NCI-H2107 treated with DMSO at 0.1 percent for 48 hours (cell line): ENCODE measurements at regions not wholly inside any gene's neighbourhood (a gene's known extent, or its start where the extent isn't known, plus 50 kb on each side); places are given as distances from the start of the nearest gene placed in this dataset.

ENCODE experiments used
- DNase-seq: peaks from one replicate; lab custom pipeline; 2025; ENCODE audit not compliant: unreplicated experiment; lab: John Stamatoyannopoulos, UW

DNA sequence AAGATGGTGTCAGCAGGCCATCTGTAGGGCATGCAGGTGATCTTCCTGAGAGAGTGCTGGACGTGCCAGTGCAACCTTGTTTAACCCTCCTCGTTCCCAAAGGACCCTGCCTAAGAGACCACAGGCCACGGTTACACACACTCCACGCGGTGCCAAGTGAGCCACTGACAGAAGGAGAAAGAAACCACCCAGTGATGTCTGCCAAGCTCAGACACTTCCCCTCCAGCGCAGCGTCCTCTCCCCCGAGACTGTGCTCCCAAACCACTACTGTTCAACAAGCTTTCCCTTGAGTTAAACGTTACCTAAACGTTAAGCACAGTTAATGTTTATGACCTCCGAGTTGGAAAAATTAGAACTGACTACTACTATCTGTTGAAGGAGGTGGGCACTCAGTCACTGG is 119.1 kb upstream of the NCK2 start:
- DNase-seq, result no peak

DNA sequence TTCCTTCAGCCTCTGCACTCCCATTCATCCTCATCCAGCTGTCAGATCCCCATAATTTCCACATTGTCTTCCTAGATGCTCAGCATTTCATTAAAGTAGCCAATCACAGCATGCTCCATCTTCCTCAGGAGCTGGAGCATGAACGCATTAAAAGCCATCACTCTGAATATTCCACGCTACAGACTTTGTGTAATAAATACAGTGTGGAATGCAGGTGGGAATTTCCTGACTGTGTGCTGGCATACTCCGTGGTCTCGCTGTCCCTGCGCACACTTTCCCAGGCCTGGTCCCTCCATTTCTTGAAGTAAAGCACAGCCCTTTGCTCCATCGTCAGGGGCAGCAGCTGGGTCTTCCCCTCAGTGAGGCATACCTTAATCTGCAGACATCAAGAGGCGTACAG is 123.7 kb upstream of the NCK2 start:
- DNase-seq, result no peak

DNA sequence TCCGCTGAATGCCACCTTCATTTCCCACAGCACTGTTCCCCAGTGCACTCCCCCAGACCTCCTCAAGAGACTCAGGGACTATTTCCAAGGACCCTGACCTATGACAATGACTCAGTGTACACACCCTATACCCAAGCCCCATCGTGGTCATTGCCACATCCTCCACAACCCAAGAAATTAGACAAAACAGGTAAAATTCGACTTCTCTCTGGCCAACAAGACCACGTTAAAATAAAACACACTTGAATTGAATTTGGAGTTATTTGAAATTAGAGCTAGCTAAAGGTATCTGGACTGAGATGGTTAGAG is 126.4 kb upstream of the NCK2 start:
- no peak for DNase-seq

DNA sequence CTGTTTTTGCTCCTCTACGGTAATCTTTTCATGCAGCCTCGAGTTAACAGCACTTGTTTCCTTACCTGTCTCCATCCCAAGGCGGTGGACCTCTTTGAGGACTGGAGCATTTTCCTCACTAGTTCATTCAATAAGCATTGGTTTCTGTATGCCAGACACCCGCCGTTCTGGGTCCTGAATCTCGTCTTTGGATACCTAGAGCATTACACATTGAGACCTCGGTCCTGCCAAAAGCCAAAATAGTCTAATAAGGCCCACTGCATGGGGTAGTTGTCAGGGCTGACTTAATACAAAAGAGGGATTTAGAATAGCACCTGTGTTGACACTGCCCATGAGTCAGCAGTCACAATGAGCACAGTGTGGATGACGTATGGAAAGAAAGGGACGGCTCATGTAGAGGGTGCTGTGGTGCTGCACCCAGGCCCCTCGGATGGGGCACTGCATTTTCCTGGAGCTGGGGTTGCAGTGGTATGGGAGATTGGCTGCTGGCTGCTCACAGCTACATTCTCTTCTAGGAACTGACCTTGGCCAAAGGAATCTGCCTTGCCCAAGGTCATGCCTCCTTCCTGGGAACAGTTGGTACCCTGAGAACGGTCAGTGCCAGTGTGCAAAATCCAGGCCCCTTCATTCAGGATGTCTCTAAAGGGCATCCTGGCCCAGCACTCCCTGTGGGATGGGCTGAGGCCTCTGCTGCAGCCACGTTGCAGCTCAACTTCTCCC is 126.9 kb upstream of the NCK2 start:
- DNase-seq, result peak; percentile 63

DNA sequence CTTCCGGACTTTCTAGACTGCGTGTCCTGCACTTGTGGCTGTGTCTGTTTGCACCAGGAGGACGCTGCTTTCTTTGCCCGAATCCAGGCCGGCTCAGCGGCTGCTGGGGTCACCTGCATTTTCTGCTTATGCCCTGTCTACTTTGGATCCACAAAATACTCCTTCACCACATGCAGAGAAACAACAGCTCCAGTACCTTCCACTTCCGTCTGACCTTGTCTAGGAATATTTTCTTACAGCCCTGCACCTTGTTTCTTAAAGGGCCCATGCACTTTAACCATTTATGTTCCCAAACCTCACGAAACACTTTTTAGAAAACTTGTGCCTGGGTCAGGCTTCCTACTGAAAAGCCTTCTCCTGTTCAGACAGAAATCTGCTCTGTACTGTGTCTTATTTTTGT is 129.4 kb upstream of the NCK2 start:
- no peak for DNase-seq

DNA sequence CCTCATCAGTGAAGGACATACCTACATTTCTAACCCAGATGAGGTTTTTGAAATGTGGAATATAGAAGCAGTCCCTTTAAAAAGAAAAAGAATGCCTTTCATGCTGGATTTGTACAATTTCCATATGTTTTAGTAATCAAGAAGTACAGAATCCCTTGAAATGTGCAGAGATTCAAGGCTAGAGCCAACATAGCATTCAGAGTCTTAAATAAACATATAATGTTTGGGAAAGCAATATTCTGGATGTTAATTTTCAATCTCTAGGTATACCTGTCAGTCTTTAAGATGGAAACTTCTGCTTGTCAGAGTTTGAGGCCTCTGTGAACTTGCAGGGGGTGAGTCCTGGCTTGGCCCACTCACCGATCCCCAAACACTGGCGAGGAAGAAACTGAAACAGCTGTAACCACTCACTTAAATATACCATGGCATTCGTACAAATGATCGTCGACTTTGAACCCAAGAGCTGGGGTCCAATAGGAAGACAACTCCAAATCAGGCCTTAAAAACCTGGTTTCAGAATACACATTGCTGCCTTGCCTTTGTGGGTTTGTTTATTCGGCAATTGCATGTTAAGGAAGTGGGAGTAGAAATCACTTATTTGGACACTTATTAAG is 132.8 kb upstream of the NCK2 start:
- DNase-seq, result no peak

DNA sequence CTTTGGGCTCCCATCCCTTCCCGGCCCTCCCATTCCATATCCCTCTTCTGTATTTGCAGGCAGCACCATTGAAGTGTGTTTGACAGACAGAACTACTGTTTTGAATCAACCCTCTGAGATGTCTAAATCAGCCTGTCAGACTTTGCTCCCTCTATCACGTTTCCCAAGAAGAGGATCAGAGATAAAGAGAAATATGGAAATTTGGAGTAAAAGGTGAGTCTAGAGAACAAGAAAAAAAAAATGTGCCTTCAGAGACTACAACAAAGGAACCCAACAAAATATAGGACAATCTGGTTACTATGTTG is 133.4 kb upstream of the NCK2 start:
- no peak for DNase-seq

DNA sequence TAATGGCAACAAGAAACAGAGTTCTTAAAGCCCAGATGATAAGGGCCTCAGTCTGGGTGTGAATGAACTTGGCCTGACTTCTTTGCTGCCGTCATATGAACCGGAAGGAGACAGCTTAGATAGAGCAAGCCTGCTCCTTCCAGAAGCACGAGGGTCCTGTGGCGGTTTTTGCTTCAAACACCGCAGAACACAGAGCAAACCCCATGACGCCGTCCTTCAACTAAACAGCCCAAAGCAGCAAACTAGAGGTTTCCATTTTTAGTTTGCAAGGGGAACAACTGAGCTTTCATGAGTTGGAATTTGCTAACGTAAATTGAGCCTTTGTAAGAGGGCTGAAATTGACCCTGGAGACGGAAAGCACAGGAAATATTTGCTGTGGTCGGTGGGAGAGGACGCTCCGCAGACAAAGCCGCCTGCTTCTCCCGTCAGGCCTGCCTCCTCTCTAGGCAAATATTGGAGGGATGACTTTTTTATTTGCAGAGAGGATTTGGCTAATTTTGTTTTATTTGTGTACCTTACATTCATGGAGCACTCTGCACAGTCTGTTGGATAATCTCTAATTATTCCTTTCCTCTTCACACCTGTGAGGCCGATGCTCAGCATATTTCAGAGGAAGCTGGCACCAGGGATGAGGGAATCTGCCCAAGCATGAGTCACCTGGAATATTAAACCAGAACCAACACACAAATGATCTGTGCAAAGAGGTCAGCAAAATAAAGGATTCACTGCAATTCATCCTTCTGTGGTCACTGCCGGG is 134.0 kb upstream of the NCK2 start:
- DNase-seq, result no peak

DNA sequence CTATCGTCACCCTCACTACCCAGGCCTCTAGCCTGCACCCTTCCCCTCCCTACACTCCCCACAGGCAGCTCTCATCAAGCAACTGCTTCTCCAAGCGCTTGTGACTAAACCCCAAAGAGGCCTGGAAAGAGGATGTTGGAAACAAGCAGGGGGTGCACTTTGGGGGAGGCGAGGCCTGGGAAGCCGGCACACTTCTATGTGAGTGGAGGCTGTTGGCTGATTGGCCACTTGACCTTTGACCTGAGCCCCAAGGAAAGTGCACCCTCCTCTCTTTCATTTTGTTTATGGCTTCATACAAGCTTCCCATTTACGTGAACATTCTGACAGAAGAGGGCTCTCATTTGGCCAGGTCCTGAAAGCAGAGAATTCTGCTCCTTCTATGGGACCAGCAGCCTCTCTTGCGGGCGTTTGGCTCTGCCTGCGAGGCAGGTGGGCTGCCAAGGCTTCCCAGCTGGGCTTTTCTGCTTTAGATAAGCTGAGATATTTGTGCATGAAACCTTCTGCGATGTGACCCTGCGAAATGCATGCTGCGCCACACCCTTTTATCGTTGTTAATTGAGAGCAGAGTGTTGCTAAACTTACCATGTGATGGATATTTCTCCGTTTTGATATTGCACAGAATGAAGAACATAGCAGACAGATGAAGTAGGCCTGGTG is 134.8 kb upstream of the NCK2 start:
- no peak for DNase-seq

DNA sequence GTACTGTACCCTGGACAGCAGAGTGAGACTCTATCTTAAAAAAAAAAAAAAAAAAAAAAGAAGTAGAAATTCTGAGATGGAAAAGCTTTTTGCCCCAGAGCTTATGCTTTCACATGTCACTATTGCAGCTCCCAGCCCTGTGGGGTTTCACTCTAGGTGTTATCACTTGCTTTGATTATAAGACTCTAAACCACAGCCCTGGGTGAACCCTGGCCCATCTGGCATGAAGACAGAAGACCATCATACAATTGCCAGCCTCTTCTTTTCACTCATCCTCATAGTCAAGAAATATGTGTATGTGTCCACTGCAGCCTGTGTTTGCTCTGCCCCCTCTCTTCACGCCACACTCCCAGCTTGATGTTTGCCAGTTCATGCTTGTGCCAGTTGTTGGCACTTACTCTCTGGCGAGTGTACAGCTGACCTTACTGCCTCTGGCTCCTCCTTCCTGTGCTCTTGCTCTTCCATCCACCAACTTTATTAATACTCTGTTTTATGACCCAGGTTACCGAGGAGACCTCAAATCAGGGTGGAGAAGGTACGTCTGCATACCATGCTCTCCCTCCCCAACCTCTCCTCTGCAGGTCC is 136.7 kb upstream of the NCK2 start:
- DNase-seq, result no peak

DNA sequence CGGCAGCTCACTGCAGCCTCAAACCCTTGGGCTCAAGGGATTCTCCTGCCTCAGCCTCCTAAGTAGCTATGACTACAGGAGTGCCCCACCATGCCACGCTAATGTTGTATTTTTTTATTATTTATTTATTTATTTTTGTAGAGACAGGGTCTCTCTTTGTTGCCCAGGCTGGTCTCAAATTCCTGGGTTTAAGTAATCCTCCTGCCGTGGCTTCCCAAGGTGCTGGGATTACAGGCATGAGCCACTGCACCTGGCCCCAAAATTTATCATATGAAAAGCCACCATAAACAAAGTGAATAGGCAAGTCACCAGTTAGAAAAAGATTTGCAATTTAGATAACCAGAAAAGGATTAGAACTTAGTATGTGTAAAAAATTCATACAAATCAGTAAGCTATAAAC is 138.6 kb upstream of the NCK2 start:
- no peak for DNase-seq

DNA sequence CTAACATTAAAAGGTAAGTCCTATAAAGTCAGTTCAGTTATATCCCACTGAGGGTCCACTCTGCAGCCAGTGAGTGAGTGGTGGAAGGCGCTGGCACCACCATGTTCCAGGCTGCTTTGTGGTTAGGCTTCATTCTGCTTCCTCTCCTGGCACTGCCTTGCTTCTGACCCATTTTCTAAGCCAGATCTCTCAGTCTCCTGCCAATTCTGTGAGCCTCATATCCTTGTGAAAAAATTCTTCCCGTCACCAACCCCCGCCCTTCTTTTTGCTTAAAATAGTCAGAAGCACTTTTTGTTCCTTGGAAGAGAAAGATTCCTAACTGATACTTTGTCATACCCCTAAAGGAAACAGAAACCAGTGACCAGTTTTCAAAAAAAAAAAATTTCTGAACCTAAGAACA is 139.8 kb upstream of the NCK2 start:
- DNase-seq, result no peak

DNA sequence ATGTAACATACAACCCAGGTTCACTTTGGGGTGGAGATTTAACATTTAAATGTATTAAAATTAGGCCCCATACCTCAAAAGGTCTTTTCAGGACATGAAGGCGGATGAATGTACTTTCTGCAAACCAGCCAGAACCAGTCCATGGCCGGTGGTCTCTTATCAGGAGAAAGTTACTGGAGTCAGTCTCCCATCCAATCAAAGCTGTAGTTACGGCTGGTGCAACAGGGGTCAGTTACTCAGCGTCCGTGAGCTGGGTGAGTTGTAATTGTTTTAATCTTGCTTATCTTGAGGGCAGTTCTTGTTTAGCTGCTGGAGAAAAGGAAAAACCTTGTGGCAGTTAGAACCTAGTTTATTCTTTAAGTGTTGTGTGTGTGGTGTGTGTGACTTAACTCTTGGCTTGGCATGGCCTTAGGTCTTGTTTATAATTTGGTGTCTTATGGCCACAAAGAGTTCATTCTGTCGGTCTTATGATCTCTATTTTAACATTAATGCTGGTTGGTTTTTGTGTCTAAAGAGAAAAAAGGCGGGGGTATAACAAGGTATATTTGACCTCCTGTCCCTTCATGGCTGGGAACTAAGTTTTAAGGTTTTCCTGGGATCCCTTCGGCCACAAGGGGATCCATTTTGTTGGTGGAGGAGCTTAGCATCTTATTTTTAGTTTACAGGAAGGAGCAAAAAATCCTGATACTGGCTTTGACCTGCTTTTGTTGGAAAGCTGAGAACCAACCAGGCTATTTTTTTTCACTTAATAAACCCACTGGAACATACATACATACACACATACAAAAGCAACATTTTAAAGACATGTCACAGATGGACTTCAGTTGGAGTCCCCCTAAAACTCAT is 143.5 kb upstream of the NCK2 start:
- no peak for DNase-seq

DNA sequence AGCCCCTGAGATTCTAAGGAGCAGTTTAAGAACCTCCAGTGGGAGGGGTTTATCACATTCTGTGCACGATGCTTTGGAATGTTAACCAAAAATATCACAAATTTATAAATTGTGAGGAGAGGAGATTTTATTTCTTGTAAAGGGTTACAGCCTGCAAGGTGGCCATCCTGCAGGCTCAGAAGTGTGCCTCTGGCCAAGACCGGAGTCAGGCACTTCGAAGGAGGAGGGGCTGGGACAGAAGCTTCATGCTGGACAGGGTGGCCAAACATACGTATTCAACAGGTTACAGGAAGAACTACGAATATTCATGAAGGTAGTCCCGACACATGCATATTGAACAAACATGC is 144.1 kb upstream of the NCK2 start:
- no peak for DNase-seq

DNA sequence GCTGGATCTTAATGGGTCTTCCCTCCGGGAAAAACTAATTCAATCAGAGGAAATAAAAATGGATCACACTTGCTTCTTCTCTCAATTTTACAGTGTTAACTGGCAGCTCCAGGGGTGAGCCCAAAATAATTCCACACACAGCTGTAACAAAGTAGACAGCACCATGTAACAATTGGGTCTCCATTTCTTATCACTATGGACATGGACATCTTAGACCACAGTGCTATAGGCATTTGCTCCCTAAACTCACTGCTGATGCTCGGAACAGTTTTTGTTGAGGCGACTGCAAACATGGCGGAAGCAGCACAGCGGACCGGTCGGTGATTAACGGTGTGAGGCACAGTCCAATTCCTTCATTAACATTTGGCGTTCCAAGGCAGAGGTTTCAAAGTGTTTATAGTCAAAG is 144.7 kb upstream of the NCK2 start:
- no peak for DNase-seq

DNA sequence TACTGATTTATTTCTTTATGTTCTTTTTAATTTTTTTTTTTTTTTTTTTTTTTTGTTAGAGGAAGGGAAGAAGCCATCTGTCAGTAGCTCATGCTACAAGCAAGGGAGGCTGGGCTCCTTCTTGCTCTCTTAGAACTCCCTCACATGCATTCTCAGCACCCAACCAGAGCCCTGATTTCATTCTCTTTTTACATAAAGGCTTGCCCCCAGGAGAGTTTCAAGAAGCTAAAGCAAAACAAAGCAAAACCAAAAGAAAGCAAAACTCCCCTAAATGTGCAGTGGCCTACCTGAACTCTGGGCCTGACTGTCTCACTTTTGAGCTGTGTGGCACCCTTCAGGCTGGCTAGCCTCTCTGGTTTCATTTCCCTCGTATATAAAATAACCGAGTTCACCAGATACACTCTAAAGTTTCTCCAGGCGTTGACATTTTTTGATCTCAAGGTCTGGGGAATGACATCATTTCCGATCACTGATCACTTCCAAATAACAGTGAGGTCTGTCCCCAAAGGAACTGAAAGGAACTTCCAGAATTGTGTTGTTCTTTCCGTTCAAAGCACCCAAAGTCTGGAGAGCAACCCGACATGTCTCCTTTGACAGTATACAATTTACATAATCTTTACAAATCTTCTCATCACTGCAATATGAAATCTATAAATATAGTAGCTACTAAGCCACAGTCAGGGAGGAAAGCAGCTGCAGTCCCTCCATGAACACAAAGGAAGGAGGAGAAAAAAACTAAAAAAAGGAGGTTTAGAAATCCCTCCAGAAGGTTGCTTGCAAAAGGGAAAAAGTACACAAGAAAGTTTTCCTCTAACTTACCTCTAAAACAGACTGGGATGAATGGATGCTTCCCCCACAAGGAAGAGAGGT is 145.6 kb upstream of the NCK2 start:
- no peak for DNase-seq

DNA sequence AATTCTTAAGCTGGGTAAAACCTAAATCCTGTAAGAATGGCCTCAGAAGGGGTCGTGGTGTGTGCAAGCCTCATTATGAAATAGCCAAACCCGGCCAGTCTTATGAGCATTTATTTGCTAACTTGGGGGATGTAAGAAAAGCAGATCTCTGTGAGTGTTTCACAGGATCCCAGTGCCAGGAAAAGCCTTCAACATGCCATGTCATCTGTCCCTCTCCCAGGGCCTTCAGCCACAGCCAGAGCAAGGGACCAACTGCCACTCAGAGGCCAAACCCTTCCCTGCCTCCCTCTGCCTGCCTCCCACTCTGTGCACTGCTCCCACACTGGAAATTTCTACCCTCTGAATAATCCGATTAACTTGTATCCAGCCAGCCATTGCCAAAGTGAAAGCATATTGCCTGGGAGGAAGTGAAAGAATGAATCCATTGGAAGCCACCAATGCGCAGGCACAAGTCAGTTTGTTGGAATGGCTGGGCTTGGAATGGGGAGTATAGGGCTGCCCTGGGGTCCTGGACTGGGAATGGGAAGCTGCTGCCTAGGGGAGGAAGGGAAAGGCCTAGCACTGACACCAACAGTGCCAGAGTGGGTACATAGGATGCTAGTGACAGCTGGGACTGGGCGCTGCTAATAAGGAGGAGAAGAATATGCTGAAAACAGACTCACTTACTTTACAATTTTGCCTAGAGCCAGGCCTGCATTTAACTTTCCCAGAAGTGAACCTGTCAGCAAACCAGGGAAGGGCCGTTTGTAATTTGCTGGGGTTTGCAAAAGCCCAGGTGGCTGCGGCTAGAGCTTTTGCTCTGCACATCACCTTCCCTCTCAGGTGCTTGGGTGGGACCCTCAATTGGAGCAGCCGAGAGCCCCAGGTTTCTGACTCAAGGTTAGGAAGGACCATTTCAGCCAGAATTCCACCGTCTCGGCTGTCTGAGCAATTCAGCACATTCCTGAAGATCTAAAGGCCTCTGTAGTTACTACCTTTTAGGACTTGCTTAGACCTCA is 146.6 kb upstream of the NCK2 start:
- no peak for DNase-seq

DNA sequence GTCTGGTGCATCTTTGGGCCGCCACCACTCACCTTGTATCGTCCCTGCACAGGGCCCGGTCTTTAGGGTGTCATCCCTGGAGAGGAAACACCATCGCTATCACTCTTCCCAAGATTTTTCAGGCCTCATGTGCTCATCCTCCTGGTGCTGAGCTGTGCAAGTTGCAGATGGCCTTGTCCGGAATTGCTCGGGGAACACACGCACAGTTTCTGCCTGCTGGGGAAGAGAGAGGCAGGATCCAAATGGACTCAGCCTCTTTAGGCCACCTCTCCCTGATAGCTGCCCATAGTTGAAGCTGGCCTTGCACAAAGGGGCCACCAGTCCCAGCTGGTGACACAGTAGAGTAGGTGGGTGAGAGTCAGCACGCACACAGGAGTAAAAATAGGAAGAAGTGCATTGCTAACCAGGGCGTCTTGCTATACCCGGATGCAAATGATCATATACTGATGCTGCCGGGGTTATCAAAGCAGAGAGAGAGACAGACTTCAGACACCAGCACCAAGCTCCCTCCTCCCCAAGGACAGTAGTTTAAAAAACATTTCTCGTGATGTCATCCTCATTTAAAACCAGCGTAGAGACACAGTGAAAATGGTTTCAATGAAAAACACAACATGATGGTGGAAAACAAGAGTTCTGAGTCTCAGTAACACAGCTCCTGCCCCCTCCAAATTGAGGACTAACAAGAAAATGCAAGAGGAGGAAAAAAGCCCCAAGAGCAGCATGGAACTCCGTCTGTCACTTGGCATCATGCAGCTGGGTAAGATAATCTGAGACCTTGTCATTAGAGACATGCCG is 147.5 kb upstream of the NCK2 start:
- DNase-seq, result no peak
